GM18867 (cell line): ENCODE measurements at regions not wholly inside any gene's neighbourhood (a gene's known extent, or its start where the extent isn't known, plus 50 kb on each side); places are given as distances from the start of the nearest gene placed in this dataset.
A peak's percentile ranks its signal among the peaks of the same experiment; 100 is the strongest.
"Not testable (repeated sequence)": the region's sequence is repeated elsewhere in the genome, so short reads cannot be mapped to it uniquely, and the experiment has no call there.

Experiments
- ATAC-seq: cut with Tn5 transposase; IDR thresholded peaks from one replicate; pipeline ENCODE4 v1.9.1; 2021; ENCODE audit warnings: mild to moderate bottlenecking, moderate library complexity; ENCODE audit not compliant: unreplicated experiment

DNA sequence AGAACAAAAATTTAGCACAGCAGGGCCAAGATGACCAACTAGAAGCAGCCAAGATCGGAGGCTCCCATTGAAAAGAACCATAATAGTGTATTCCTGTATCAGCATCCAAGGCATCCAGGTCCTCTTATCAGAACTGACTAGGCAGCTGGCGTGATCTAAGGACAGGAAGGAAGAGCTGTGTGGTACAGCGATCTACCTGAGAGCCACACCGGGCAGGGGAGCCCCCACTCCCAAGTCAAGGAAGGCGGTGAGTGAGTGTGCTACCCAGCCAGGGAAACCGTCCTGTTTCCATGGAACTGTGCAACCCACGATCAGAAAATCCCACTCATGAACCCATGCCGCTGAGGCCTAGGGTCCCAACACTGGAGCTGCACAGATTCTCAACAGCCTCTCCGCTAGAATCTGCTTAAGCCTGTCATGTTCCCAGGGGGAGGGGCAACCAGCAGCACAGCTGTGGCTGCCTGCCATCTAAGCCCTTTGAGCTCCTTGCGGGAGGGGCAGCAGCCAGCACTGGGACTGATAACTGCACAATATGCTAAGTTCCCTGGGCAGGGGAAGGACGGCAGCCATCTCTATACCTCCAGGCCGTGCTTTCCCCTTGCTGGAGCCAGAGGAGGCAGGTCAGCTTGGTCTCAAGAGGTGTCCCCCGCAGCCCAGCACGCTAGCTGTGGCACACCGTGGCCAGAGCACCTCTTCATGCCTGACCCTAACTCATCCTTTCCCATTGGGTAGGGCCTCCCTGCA, 213.0 kb upstream of the SMIM30 start:
- ATAC-seq, result no peak

DNA sequence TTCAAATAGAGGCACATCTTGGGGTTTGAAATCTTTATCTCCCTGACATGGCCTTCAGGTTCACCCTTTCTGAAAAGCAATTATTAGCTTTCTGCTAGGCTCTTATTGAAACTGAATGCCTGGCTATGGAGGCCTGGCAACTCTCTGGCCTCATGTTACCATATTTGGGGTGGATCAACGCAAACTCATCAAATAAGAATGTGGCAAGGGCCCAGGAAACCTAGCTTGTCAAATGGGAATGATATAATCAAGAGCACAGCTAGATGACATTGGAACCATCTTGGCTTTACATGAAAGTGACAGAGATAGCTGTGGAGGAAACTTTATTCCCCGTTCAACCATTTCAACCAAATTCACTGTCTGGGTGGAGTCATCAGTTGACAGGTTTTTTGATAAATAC, 202.8 kb upstream of the SMIM30 start:
- no peak for ATAC-seq

DNA sequence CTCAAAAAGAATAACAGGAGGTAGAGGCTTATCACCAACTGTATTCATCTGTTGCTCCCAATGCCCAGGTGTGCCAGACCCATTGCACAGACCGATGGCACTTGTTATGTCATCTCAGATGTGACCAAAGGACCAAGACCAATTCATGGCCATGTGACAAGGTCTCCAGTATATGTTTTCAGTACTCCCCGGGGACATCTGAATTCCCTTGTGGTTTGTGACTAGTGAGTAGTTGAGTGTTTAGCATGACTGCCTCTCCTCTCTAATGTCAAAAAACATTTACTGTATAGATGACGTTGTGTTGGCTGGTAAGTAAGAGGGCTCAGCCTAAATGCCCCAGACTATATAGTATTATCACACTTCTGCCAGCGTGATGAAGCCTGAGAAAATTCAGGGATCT, 202.1 kb upstream of the SMIM30 start:
- peak; percentile 40 for ATAC-seq

DNA sequence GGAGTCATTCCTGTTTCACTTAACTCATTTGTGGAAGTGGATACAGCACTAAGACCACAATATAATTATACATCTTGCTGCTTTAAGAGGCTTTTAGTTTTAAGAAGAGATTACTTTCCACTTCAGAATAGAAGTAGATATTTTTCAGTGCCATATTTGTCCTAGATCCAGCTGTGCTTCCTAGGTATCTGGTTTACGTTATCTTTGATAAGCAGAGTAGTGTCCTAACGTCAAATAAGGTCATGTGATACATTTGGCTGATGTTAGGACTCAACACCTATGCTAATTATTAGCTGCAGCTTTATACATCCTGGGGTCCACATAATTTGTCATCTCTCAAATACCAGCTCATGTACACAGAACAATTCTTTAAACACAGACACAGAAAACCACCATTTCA, 196.2 kb upstream of the SMIM30 start:
- ATAC-seq, result no peak

DNA sequence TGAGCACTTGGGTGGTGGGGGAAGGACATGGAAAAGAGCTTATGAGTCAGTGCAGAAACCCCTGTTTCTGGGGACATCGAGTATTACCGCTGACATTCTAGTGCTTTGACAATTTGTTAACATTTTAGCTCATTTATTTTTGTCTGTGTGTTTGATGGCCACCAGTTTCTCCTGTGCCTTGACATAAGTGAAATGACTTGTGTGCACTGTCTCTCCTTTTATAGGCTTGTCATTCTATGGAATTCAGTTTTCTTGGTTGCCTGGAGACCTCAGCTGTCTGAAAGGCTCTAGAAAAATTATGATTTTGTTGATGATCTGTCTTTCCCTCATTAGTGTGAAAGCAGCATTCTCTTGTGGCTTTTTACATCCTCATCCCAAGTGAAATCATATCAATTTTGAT, 190.0 kb upstream of the SMIM30 start:
- no peak for ATAC-seq

DNA sequence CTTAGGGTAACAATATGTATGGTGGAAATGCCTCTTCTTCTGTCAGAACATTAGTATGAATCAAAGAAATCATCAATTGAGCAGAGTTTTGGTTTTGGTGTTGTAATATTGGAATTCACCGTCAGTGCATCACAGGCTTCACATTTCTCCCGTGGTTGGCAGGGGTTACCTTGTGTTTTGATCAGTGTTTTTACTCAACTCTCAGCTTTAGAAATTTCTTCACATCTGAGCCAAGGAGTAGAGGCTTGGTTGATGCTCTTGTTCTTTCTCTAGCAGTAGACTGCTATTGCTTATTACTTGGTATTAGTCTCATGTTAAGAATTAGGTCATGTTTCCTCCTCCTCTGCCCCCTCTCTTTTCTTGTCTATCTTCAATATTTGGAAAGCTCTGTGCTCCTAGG, 188.8 kb upstream of the SMIM30 start:
- no peak for ATAC-seq

DNA sequence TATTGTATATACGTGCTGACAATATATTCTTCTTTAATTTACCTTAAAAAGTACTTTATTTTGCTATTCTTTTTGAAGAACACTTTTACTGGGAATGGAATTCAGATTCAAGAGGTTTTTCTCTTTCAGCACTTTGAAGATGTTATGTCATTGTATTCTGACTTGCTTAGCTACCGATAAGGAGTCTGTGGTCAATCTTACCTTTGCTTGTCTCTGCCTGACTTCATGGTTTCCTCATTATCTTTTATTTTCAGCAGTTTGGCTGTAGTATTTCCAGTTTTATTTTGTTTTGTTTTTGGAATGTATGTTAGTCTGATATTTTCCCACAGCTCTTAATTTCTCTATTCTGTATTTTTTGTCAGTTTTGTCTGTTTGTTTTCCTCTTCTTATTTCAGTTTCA, 187.9 kb upstream of the SMIM30 start:
- ATAC-seq, result no peak

DNA sequence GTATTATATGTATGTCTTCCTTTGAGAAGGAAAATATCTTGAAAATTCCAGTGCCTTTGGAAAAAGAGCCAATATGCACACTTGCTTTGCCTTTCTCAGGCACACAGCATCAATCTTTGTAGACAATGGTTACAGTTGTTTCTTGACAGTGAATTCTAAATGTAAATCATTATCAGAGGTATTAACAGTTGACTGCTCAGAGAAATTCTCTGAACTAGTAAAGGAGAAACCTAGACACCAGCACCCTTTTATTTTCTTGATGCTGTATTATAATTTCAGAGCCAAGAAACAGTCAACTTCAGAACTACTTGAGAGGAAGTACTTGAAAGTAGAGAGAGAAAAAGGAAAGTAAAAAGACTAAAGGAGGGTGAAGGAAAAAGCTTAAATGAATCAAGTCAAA, 185.8 kb upstream of the SMIM30 start:
- ATAC-seq, result no peak

DNA sequence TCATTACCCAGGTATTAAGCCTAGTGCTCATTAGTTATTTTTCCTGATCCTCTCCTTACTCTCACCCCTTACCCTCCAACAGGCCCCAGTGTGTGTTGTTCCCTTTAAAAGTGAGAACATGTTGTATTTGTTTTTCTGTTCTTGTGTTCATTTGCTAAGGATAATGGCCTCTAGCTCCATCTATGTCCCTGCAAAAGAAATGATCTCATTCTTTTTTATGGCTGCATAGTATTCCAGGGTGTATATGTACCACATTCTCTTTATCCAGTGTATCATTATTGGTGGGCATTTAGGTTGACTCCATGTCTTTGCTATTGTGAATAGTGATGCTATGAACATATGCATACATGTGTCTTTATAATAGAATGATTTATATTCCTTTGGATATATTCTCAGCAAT, 185.0 kb upstream of the SMIM30 start:
- ATAC-seq, result not testable (repeated sequence)

DNA sequence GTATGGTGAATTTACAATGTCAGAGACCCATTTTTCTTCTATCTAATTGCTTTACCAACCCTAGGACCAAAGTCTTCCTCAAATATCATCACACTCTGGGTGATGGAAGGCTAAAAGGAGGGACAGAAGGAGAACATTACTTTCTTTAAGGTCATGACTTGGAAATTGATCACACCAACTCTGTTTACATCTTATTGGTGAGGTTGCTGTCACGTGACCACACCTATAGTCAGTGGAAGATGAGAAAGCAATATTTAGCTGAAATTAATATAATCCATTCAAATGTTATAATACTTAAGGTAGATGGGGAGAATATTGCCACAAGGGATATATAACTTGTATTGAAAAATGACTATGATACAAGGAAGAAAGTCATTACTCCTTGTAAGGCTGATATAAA, 183.6 kb upstream of the SMIM30 start:
- ATAC-seq, result no peak

DNA sequence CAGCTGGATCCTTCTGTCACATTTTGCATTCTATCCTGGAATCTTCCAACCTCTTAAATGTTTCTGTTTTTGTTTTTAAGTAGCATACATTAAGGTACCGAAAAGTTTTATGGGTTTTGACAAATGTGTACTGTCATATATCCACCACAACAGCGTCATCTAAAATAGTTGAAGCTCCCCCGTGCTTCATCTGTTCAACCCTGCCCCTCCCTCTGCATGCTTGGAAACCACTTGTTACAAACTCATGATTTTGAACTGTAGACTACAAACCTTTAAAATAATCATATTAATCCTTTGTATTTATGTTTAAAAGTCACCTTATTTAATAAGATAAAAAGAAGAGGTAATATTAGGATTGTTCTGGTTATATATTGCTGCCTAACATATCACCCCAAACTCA, 182.8 kb upstream of the SMIM30 start:
- ATAC-seq, result no peak

DNA sequence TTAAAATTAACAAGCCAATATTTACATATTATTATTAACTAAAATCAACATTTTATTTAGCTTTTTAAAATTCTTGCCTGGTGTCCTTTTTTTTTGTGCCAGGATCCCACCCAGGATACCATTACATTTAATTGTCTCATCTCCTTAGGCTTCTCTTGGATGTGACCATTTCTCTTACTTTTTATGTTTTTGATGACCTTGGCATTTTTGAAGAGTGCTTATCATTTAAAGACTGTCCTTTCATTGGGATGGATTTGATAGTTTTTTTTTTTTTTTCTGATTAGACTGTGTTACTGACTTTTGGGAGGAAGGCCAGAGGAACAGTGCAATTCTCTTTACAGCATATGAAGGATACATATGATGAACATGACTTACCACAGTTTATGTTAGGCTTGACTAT, 181.4 kb upstream of the SMIM30 start:
- ATAC-seq, result no peak

DNA sequence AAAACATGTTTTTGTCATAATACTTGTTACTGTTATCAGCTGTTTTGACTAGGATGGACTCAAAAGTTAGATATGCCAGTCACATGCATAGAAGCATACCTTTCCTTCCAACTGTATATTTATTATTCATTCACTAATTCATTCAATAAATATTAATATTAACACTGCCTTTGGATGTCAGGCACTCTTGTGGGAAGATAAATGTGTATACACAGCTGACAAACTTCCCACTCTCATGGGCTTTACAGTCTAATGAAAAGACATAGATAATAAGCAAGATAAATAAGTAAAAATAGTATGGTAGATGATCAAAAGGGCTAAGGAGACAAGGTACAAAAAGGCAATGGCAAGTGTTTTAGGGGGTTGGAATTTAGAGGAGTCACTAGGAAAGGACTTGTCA, 180.1 kb upstream of the SMIM30 start:
- no peak for ATAC-seq

DNA sequence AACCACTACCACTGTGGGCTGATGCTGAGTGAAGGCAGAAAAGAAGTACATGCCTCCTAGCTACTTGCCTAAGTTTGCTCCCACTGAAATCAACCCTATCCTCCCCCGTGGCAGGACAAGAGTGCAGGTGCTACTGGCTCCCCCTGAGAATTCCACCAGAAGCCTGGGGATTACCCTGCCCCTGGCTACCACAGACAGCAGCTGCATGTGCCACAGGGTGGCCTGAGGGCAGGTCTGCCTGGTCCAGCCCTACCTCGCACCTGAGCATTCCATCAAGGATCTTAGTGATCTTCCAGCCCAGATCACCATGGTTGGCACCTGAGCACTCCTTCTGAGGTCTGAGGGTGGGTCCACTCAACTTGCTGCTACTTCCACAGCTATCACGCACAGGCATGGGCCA, 176.4 kb upstream of the SMIM30 start:
- ATAC-seq, result no peak

DNA sequence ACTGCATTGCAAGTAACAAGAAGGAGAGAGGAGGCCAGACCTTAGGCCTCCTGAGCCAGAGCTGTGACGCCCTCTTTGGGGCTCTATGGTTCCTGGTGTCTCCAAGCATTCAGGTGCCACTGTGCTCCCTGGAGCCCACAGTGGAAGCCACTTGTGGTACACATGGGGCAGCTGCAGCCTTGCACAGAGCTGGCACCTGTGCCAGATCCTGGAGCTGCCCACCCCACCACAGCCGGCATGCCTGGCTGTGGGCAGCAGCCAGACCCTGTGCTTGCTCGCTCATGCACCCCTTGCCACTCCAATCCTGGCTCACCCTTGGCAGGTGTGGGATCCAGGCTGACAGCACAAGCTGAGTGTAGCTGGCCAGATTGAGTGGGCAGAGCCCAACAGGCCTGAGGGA, 173.8 kb upstream of the SMIM30 start:
- no peak for ATAC-seq

DNA sequence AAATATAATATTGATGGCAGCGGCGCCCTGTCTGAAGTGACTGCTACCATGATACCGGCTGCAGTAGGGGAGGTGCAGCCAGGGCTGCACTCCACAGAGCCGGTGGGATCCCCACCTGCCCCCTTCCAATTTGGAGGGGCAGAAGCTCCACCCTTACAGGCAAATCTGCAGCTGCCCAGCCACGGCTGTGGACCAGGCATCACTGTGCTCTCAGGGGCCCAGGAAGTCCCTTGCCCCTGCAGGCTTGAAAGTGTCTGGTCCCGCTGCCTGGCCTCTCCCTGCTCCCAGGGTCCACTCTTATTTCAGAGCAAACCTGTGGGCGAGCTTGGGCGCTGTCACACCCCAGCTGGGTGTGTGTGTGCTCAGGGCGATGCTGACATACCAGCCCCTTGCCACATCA, 172.7 kb upstream of the SMIM30 start:
- ATAC-seq, result no peak

DNA sequence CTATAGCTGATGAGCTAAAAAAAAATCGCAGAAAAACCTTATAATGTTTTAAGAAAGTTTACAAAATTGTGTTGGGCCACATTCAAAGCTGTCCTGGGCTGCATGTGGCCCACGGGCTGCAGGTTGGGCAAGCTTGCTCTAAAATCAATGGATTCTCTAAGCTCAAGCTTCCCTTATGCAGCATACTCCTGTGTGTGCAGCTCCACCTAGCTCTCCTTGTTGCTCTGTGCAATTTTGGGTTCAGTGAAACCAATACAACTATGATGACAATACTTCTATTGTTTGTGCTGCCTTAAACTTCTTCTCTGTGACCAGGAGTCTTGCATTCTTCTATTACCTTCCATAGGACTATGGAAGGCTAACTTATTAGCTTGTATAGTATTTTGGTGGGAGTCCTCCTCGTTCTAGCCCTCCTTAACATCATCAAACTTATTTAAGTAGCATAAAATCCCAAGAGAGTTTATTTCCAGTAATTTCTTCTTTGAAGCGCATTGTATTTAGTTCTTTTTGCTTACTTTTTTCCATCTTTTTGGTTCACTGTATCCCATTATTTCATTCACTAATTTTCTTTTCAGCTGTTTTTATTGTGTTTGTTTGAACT, 170.9 kb upstream of the SMIM30 start:
- ATAC-seq, result peak; percentile 78

DNA sequence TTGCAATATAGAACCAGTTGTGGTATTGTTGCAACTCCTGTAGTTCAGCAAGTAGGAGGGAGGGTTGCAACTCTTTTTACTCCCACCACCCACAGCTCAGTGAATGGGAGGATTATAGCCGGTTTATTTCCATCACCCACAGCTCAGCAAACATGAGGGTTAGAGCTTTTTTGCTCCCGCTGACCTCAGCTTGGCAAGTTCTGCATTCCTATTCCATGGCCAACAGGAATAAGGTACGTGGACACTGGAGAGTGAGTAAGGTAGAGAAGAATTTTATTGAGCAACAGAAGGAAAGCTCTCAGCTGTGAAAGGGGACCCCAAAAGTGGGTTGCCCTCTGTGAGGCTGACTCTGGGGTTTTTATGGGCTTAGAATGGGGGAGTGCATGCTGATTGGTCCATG, 167.1 kb upstream of the SMIM30 start:
- ATAC-seq, result no peak

DNA sequence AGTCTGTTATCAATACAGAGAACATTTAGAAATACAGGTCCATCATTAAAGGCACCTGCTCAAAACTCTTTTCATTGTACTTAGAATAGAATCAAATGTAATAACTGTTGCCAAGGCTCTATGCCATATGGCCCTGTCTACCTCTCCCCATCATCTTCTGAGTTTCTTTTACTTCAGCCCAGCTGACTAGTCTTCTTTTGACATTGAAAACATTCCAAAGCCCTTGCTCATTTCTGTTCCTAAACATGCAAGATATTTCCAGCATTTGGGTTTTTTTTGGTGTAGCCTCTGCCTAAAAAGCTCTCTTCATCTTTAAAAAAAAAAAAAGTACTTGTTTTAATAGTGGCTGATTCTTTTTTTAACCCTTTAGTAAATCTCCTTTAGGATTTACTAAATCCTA, 165.5 kb upstream of the SMIM30 start:
- ATAC-seq, result no peak

DNA sequence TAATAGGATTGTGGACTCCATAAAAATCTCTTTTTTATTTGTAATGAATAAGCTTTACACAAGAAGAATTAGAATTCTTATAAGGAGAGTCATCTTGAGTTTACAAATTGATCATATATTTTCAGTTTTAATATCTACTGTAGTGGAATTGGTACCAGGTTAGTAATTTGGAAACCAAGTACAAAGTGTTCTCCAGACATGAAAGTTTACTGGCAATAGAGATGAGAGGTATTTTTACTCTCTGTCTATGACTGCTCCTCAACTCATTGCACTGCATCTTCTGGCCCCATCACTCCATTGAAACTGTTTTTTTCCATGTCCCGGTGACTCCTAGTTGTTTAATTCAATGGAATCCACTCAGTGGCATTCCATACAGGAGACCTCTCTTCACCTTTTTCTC, 164.5 kb upstream of the SMIM30 start:
- no peak for ATAC-seq

DNA sequence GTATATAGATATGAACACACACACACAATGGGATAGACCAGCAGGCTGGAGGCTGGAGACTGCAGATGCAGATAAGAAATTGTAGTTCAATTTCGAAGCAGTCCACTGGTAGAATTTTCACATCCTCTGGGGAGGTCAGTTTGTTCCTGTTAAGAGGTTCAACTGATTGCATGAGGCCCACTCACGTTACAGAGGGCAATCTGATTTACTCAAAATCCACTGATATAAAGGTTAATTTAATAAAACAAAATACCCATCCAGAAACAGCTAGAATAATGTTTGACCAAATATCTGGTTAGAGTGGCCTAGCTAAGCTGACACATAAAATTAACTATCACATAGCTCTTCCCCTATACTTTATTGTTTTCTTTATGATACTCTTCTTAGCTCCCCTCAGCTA, 162.9 kb upstream of the SMIM30 start:
- no peak for ATAC-seq

DNA sequence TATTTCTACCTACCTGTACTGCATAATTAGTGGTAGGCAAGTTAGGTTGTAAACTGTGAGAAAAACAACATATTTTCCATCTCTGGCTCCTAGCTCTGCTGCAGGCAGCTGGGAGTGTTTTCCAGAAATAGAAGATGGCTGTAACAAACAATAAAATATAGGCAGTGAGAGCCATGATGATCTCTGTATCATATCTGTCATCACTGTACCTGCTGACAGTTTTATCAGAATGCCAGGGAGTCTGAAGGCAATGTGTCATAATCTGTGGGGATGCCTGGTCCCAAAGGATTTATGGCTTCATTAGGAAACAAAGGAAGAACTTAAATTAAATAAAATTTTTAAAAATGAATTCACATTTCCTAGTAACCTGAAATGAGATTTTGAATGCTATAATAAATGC, 160.9 kb upstream of the SMIM30 start:
- ATAC-seq, result no peak

DNA sequence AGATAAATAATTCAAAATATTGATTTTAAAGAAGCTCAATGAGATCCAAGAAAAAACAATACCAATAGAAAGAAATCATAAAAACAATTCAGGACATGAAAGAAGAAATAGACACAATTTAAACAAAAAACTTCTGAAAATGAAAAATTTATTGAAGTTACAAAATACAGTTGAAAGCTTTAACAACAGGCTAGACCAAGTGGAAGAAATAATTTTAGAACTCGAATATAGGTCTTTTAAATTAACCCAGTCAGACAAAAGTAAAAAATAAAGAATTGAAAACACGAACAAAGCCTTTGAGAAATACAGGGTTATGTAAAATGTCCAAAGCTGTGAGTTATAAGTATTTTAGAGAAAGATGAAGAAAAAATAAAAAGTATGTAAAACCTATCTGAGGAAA, 152.4 kb upstream of the SMIM30 start:
- no peak for ATAC-seq
